KG1 (cell line): ENCODE measurements at regions not wholly inside any gene's neighbourhood (a gene's known extent, or its start where the extent isn't known, plus 50 kb on each side); places are given as distances from the start of the nearest gene placed in this dataset.

ENCODE experiments used
- DNase-seq: peaks from one replicate; lab custom pipeline; 2025; lab: John Stamatoyannopoulos, UW

- DNase-seq, result no peak
Measured at GRCh38 chr3:4029135-4029534, 229.9 kb downstream of the LRRN1 start.

- DNase-seq, result no peak
Measured at GRCh38 chr3:4030624-4031023, 231.4 kb downstream of the LRRN1 start.

- no peak for DNase-seq
Measured at GRCh38 chr3:4033296-4033695, 234.1 kb downstream of the LRRN1 start.

- no peak for DNase-seq
Measured at GRCh38 chr3:4036046-4036445, 236.8 kb downstream of the LRRN1 start.

- DNase-seq, result no peak
Measured at GRCh38 chr3:4038351-4038750, 239.1 kb downstream of the LRRN1 start.

GRCh38 chr3:4042070-4042469 is 242.8 kb downstream of the LRRN1 start:
- DNase-seq, result no peak

GRCh38 chr3:4042869-4043268 is 243.6 kb downstream of the LRRN1 start:
- DNase-seq, result no peak

GRCh38 chr3:4043867-4044575 is 244.8 kb downstream of the LRRN1 start:
- DNase-seq, result no peak

GRCh38 chr3:4044619-4045018 is 245.4 kb downstream of the LRRN1 start:
- no peak for DNase-seq

GRCh38 chr3:4045756-4046155 is 246.5 kb downstream of the LRRN1 start:
- DNase-seq, result no peak

GRCh38 chr3:4047366-4047765 is 248.1 kb downstream of the LRRN1 start:
- DNase-seq, result no peak

GRCh38 chr3:4052706-4053105 is 250.5 kb upstream of the SETMAR start:
- DNase-seq, result no peak

- DNase-seq, result no peak
Measured at GRCh38 chr3:4053975-4054374, 249.2 kb upstream of the SETMAR start.

GRCh38 chr3:4060064-4060463 is 243.1 kb upstream of the SETMAR start:
- DNase-seq, result no peak

GRCh38 chr3:4060603-4061002 is 242.6 kb upstream of the SETMAR start:
- no peak for DNase-seq

GRCh38 chr3:4061195-4061594 is 242.0 kb upstream of the SETMAR start:
- DNase-seq, result no peak

- DNase-seq, result no peak
Measured at GRCh38 chr3:4061783-4062360, 241.3 kb upstream of the SETMAR start.

- no peak for DNase-seq
Measured at GRCh38 chr3:4062621-4063020, 240.5 kb upstream of the SETMAR start.

- no peak for DNase-seq
Measured at GRCh38 chr3:4063916-4064574, 239.1 kb upstream of the SETMAR start.

GRCh38 chr3:4065085-4065484 is 238.1 kb upstream of the SETMAR start:
- no peak for DNase-seq

- no peak for DNase-seq
Measured at GRCh38 chr3:4065554-4065953, 237.6 kb upstream of the SETMAR start.

GRCh38 chr3:4067893-4068292 is 235.3 kb upstream of the SETMAR start:
- DNase-seq, result no peak

GRCh38 chr3:4069796-4070195 is 233.4 kb upstream of the SETMAR start:
- no peak for DNase-seq
